ENCODE measurements at regions not wholly inside any gene's neighbourhood (a gene's known extent, or its start where the extent isn't known, plus 50 kb on each side); places are given as distances from the start of the nearest gene placed in this dataset.

DNA sequence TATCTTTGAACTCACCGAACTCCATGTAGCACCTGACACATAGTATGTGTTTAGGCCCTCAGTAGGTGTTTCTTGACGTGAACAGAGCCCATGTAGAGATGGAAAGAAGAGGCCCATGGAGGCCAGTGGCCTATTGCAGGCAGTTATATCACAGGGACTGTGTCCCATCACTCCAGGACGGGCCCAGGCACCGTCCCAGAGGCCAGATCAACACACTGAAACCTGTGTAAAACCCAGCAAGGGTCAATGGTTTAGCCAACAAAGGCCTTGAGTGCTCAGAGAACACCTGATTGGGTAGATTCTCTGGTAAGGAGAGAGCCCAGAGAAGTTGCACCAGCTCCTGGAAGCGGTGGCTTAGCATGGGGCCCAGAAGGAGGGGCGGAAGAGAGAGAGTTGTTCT, 82.8 kb downstream of the INHBB start:
- DNase-seq, result no peak

DNA sequence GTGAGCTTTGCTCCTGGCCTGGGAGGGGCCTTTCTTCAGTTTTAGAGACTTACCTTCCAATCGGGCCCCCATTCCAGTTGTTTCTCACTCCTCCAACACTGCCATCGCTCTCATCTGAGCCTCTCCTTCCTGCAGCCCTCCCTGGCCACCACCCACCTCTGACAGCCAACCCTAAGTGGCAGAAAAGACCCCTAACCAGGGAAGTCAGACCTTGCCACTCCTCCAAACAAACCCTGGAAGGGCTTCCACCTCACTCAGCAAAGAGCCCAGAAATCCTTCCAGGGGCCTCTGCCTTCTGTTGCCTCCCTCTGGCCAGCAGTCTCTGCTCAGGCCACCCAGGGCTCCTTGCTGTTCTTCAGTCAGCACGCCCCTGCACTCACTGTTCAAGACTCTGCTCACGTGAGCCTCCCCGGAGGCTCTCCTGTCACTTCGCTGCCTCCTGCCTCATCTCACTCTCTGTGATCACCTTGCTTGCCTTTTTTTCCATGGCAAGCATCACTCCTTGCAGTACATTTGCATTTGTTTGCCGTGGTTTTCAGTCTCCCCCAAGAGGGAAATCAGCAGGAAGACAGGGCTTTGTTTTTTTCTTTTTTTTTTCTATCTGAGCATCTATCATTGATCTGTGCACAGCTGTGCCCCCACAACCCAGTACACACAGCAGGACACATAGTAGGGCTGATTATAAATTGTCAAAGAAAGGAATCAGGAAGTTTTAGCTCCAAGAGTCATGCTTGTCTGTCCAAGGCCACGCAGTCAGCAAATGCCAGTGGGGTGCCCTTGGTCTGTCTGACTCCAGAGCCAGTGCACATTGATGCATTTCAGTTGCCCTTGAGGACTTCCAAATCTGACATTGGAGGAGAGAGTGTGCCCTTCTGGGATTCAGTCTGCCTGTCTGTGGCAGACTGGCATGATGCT, 83.9 kb downstream of the INHBB start:
- DNase-seq, result no peak

DNA sequence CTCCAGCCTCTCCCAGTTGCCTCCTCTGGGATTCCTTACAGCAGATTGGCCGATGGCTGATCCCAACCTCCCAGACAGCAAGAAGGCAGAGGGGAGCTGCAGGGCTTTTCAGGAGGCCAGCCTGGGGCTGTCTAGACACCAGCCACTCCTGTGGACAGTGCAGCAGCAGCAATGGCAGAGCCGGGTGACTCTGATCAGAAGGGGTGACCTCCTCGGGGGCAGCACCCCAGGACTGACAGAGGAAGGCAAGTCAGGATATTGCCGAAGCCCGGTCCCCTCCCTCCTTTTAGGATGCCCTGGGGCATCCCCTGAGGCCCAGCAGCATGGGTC, 84.5 kb downstream of the INHBB start:
- no peak for DNase-seq

DNA sequence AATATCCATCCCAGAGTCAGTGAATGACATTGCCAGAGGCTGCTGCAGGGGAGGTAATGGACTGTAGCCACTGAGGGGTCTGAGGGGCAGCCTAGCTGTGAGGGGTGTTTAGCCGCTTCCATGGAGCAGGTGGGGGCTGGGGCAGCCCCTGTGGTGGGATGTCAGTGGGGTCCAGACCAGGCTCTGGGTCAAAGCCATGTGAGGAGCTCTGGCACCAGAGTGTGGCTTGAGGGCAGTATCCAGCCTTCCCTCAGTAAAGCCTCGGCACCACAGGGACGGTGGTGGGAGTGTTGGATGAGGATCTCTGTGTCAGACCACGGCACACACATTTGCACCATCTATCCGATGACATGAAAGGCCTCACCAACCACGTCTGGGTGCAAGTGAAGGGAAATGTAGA, 85.0 kb downstream of the INHBB start:
- no peak for DNase-seq

DNA sequence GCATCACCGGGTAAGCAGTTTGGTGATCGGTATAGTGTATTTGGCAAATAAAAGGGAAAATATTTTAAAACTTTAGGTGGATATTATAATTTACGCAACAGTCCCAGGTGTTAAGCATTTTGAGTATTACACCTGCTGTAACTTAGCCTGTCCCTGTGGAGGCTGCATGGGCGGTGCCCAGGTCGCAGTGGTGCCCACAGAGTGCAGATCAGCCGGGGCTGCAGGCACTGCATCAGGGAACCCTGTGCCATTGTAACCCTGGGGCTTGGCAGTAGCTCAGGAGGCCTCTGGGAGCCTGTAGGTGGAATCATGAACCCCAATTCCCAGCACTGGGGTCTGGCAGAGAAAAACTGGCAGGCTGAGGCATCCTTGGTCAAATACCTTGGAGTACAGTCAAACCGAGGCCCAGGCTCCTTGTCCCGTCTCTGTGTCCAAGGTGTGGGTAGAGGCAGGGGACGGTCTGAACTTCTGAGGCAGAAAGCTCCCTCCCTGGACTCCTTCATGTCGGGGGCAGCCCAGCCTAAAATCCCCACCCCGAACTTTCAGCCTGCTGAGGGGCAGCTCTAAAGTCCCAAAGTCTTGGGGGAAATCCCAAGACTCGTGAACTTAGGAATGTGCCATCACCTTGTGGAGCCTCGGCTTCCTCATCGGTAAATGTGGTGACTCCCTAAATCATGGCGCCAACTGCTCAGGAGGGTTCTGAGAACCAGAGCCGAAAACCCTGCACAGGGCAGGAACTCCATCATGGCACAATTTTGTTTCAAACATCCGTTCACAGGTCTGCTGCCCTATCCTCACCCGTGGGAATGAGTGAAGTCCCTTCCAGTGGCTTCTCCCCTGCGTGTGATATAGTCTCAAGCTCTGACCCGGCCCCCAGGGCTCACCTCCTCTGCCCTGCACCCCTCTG, 85.7 kb downstream of the INHBB start:
- no peak for DNase-seq

DNA sequence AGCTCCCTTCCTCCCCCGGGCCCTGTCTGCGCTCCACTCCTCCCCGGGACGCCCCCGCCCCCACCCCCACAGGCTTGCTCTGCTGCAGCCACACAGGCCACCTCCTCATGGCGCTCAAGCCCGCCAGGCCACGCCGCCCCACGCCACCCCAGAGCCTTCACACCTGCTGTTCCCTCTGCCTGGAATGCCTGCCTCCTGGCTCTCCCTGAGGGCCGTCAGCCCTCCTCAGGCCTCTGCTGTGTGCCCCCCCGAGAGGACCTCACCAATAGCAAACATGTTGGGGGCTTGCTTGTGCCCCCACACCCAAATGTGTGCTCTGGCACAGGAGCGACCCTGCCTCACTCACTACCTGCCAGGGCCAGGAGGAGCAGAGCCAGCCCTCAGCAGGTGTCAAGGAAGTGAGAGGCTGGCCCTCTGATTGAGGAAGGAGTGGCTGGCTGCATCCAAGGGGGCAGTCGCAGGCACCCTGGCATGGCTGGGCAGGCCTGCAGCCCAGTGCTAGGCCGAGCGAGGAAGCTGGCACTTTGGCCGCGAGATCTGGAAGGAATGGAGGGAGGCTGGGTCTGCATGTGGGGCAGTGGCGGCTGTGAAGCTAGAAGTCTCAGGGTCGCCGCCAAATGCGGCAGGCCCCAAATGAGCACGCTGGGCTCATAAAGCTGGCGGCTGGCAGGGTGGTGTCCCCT, 86.5 kb downstream of the INHBB start:
- DNase-seq, result no peak

DNA sequence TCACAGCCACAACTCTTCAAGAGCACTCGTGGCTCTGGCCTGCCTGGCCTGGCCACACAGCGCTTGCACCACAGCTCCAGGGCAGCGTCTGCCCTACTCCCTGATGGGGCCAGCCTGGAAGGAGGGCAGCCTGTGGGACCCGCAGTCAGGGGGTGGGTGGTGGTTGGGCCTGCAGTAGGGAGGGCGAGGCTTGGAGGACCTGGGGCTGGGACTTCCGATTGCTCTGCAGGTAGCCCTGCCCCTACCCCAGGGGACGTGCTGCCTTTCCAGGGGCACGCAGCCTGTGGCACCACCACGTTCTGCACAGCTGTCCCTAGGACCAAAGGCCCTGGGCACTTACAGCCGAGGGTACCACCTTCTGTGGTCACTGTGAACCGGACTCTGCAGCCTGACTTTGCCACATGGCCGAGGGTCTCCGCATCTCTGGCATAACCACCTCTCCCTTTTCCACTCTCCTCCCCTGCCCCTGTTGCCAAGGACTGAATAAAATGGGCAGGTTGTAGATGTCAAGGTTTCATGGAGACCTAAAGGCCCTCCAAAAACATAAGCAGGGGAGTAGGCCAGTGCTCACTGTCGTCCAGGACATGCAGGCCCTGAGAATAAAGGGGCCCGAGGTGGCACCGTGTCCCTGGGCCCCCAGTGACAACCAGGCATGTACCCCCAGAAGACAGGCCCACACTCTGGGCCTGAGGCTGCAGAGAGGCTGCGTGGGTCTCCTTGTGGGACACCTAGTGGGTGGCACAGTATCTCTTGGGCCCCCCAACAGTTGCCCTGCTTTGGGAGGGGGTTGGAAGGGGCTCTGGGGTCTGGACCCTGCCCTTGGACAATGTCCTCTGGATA, 87.3 kb downstream of the INHBB start:
- DNase-seq, result no peak

DNA sequence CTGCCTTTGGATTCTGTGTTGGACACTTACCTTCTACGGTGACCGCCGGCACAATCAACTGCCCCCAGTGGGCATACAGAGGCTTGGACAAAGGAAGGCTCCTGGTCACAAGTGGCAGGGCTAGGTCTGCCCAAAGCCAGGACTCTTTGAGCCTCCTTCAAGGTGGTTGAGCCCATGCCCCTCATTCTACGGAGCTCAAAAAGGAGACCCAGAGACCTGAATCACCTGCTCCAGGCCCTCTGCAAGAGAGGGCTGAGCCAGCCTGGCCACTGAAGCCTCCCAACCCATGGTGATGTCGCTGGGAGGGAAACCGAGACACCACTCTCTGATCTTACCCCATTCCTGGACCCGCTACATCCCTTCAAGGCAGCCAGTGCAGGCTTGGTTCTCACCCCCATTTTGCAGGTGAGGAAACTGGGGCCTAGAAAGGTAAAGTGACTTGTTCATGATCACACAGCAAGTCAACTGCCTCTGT, 87.9 kb downstream of the INHBB start:
- no peak for DNase-seq

DNA sequence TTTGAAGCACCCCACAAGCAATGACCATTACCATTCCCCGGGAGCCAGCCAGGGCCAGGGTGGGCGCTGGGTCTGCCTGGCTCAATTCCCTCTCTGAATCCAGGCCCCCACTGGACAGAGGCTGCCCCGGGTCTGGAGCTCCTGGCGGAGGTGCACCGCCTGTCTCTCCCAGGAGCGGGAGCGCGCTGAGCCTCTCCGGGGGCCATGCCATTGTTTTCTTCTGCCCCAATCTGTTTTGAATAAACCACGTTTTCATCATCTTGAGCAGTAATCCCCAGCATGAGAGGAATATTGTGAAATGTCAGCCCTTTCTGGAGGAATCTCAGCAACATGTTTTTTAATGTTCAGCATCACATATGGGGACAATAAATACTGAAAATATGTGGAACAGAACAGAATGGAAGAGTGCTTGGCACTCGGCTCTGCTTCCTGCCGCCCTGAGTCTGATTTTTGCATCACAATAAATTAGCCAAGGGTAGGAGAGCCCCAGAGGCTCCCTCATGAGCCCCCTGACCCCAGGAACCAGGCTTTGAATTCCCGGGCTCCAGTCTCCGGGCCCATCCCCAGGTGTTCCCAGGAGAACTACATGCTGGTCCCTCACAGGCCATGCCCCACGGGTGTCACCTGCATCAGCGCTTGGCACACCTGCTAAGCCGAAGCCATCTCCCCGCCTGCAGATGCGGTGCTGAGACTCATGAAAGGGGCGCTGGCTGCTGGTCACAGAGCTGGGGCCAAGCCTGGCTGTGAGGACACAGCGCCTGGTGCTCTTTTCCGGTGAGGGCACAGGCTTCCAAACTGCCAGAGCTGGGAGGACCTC, 88.8 kb downstream of the INHBB start:
- DNase-seq, result no peak

DNA sequence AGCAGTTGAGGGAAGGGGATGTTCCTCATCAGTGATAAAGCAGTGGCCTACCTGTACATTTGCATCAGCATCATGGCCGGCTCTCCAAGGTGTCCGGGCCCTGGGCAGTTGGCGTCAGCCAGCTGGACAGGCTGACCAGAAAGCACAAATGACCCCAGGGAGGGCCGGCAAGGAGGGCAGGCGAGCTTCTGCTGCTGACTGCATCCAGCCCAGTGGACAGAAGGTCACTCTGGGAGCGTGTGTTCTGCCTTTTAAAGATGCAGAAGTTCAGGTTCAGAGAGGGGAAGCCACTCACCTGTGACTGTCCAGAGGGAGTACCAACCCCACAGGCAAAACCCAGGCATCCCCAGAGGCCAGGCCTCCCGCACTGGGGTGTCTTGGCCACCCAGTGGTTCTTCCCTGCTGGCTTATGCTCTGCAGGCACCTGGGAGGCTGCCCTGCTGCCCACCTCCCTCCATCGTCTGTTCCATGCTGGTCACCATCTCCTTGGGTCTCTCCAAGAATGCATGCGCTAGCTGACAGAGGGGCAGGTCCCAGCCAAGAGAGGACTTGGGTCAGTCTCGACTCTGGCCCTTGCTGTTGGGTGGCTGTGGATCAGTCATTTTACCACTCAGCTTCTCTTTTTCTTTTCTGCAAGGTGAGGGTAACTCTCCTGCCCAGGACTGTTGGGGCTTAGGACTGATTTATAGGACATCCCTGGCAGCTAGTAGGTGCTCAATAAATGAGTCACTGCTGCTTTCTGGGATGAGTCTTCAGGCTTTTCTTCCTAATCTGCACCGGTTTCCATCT, 89.9 kb downstream of the INHBB start:
- DNase-seq, result no peak

DNA sequence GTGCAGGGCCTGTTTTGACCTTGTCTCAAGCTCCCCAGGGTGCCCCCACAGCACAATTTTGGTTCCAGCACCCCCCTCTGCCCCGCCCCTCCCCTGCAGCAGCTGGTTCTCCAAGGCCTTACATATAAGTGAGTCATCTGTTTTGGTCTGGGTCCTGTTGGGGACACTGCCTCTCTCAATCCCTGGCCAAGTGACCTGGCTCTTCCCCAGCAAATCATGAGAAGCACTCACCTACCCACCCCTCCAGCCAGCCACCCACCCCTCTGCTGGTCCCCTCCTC, 90.5 kb downstream of the INHBB start:
- no peak for DNase-seq

DNA sequence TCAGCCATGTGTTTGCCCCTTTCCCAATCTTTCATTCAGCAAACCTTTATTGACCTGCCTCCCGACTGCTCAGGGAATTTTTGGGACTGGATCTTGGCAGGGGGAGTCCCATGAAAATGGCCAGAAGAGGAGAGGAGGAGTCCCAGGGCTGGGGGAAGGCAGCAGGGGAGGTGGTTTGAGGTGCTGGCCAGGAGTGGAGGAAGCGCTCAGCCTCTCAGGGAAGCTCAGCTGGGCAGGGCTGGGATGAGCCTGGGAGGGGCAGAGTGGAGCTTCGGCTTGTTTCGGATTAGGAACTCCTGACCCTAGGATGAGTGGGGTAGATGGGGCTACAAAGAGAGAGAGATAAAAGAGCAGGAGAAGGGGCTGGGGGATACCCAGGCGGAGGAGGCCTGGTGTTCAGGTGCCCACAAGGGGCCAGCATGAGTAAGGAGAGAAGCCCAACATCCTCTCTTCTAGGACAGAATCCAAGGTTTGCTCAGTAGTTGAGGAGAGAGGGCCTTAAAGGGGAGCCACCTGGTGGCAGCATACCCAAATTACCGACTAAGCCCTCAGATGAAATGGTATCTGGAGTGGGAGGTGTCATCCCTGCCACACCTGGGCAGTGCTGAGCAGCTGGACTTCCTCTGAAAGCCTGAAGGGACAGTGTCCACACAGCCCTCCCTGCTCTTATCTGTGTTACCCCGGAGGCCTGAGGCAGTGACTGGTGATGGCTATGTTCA, 91.1 kb downstream of the INHBB start:
- DNase-seq, result no peak

DNA sequence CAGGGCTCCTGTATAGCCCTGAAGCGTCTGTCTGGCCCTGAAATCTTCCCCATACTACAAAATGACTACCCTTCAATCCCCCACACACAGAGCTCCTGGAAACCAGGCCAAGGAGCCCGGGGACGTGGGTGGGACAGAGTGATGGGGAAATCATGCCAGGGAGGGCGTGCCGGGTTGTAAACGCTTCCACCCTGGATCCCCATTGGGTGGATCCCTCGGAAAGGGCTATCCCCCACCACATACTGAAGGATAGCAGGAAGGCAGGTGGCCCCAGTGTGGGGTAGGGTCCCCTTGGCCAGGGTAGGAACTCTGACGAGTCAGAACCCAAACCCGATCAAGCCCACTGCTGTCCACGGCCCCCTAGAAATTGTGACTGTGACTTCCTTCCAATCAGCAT, 91.7 kb downstream of the INHBB start:
- DNase-seq, result no peak

DNA sequence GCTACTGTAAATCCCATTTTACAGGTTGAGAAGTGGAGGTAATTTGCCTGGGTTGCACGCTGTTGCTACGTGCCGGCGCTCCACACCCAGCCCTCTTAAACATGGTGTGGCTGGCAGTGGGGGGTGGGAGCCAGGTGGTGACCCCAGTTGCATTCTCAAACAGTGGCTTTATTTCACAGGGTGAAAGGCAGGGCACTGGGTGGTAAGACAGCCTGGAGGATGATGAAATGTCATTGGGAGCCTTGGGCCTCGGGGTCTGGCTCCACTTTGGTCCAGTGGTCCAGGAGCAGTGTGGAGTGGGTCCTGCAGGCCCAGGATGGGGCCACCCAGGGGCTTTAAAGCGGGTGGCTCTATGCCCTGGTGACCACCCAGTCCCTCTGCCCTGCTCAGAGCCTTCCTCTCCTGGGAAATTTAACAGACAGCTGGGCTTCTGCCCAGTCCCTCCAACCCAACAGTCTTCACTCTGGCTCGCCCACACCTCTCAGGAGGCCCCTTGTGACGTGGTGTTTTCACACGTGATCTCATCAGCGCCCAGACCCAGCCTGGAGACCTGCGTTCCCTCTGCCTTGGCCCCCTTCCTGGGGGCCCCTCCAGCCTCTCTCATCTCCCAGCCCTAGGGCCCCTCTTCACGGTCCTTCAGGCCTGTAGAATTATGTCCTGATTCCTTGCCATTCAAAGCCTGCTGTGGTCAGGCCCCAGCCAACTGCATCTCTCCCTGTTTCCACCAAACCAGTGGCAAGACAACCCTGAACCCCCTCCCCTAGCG, 92.5 kb downstream of the INHBB start:
- no peak for DNase-seq

DNA sequence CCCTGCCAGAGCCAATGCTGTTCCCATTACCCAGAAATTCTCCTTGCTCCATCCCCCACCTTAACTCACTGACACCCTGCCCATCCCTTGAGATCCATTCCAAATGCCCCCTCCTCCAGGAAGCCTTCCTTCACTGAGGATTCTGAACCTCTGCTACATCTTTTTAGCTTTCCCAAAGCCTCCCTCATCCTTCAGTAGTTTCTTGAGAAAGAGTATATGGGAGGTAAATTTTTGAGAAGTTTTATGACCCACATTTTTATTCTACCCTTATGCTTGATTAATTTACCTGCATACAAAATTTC, 93.1 kb downstream of the INHBB start:
- DNase-seq, result no peak

DNA sequence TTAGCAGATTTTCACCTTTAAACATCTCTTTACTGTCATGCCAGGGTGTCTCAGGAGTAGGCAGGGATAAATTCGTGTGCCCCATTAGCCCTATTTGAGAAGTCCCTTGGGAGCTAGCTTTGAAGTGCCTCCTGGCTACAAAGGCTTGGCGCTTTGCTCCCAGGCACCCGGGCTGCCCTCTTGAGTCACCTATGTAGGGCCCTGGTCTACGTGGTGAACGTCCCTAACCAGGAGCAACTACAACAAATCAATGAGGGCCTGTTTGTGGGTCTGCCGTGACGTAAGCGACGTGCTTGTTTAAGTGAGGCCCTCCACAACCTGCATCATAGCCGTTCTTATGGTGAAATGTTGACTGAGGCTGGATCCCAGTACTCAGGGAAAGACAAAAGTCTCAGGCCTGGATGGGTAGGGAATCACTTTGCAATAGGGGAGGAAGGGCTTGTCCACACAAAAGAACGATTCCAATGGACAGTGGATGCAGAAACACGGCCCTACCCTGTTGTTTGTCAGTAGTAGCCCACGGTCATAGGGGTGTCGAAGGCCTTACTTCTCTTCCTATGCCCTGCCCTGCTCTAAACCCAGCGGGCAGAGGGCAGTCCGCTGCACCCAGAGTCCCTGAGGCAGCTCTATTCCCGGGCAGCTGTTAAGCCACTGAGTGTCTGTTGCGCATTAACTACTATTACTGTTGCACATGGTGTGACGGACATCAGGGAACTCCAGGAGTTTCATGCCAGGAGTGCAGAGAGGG, 93.9 kb downstream of the INHBB start:
- no peak for DNase-seq

DNA sequence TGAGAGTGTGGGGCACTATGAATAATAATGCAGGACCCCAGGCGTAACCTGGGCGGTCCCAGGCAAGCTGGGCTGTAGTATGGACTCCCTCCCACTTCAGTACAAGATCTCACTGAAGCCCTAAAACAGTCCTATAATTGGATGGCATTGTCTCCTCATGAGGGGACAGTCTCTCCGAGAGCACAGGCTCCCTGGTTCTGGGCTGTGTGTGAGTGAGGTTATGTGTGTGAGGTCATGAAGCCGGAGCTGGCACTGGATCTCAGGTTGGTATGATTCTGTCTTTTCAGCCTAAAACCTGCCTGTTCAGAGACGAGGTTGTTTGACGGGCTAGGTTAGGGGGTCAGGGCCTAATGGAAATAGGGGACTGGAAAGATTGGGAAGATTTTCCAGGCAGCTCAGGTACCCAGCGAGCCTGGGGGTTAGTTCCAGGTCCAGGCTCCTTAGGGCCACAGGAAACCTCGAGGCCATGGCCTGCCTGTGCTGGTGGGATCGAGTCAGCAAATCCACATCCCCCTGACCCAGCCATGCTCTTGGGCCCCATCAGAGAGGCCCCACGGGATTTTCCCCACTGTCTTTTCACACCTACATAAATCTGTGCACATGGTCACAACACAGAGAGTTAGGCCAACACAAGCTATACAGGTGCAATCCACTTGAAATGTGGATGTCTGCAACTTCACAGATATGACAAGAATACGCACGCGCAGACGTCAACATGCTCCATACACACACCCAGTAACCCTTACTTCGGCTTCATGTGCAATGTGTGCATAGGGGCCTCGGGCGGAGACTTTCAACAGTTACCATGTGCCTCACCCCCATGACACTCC, 94.8 kb downstream of the INHBB start:
- DNase-seq, result no peak

DNA sequence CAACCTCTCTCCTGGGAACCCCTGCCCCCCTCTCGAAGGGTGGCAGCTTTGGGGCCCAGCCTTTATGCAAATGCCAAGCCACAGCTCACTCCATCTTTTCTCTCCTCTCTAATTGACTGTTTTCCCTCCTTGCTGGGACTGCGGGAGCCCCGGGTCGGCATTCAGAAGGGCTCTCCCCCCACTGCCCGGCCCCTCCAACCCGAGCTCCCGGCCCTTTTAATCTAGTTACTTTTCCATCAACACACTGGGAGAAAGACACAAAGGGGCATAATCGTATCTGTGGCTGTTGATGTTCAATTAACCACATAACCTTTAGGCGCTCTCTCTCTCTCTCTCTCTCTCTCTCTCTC, 95.4 kb downstream of the INHBB start:
- DNase-seq, result no peak

Data from NCI-H1048 (cell line).